ENCODE measurements at regions not wholly inside any gene's neighbourhood (a gene's known extent, or its start where the extent isn't known, plus 50 kb on each side); places are given as distances from the start of the nearest gene placed in this dataset.

DNA sequence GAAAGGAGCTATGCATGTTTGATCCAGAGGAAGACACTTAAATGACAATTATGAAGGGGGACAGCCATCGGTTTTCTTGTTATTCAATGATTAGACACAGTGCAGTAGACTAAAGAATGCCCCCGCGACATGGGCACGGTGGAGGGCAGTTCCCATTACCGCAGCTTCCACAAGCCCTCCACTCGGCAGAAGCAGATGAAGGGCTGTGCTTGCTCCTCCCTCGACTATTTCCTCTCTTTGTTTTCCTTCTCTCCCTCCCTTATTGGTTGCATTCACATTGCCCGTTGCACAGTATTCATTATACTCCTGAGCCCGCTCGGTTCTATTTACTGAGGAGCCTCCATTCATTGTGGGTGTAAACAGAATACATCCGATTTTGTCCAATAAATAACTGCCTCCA is 138.8 kb upstream of the RASSF8 start:
- H3K27me3 ChIP-seq = peaks cover 9% of the 10 kb centered on the region
- no peak for DNase-seq
- WGBS, 4 donors = 72 to 77% (median 76%) methylated on average over 11 of the region's 11 CpGs
- H3K36me3 ChIP-seq (replicated peaks in 1 of 2) = no peaks in the 10 kb centered on the region
- TF ChIP-seq POLR2A (IDR thresholded peaks at IDR 0.05) (no peak), CTCF (IDR thresholded peaks at IDR 0.05) (no peak)
- no peaks in the 10 kb centered on the region for H3K4me1 ChIP-seq (replicated peaks in 1 of 2)
- no peak overlapping the region for H3K27ac ChIP-seq
- H3K9me3 ChIP-seq (replicated peaks in 1 of 3) = no peaks in the 10 kb centered on the region
- no peak overlapping the region for H3K4me3 ChIP-seq
- intact Hi-C loops (cut with DNase I) = no loop called here

- 86 to 91% (median 88%) methylated on average over 3 of the region's 3 CpGs for WGBS, 4 donors
- DNase-seq = no peak
- Histone ChIP-seq H3K27ac (no peak overlapping the region), H3K4me1 (replicated peaks in 1 of 2) (no peaks in the 10 kb centered on the region), H3K4me3 (no peak overlapping the region), H3K36me3 (replicated peaks in 1 of 2) (no peaks in the 10 kb centered on the region), H3K27me3 (peaks cover 9% of the 10 kb centered on the region), H3K9me3 (replicated peaks in 1 of 3) (no peaks in the 10 kb centered on the region)
- intact Hi-C loops (cut with DNase I) = no loop called here
- no peak for TF ChIP-seq POLR2A (IDR thresholded peaks at IDR 0.05)
These were observed 136.2 kb upstream of the RASSF8 start for GRCh38 chr12:25822281-25822680.

GRCh38 chr12:25824734-25825133 is 133.7 kb upstream of the RASSF8 start:
- no peaks in the 10 kb centered on the region for H3K36me3 ChIP-seq (replicated peaks in 1 of 2)
- H3K27me3 ChIP-seq = peaks cover 9% of the 10 kb centered on the region
- H3K9me3 ChIP-seq (replicated peaks in 1 of 3) = no peaks in the 10 kb centered on the region
- no peak for DNase-seq
- no peak overlapping the region for H3K4me3 ChIP-seq
- H3K27ac ChIP-seq = no peak overlapping the region
- no peaks in the 10 kb centered on the region for H3K4me1 ChIP-seq (replicated peaks in 1 of 2)
- WGBS, 4 donors = 74 to 83% (median 82%) methylated on average over 2 of the region's 2 CpGs
- TF ChIP-seq CTCF (IDR thresholded peaks at IDR 0.05) = no peak
- intact Hi-C loops (cut with DNase I) = no loop called here

- no peaks in the 10 kb centered on the region for H3K9me3 ChIP-seq (replicated peaks in 1 of 3)
- no peak overlapping the region for H3K4me3 ChIP-seq
- TF ChIP-seq POLR2A (IDR thresholded peaks at IDR 0.05) = no peak
- TF ChIP-seq CTCF (IDR thresholded peaks at IDR 0.05) = no peak
- intact Hi-C loops (cut with DNase I) = no loop called here
- no peaks in the 10 kb centered on the region for H3K36me3 ChIP-seq (replicated peaks in 1 of 2)
- WGBS, 4 donors = 75 to 88% (median 83%) methylated on average over 6 of the region's 6 CpGs
- H3K27me3 ChIP-seq = peaks cover 6% of the 10 kb centered on the region
- H3K27ac ChIP-seq = peak overlapping the region in 1 of 5 donors; percentile 40
- no peaks in the 10 kb centered on the region for H3K4me1 ChIP-seq (replicated peaks in 1 of 2)
- DNase-seq = no peak
These were observed 133.0 kb upstream of the RASSF8 start for GRCh38 chr12:25825446-25825845.

DNA sequence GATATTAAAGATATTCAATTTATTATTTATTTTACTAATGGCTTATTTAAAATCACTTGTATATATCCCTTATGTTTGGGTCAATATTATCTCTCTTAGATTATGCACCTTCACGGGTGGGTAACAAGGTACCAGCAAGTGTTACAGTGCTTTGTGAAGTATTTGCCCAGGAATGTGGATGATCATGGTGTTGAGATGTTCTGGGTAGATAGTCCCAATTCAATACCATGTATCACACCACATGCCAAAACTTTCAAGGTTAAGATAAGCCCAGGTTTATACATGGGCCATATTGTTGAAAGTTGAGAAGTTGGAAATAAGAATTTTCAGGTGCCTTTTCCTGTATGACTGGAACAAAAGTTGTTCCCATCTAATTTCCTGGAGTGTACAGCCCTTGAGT is 131.3 kb upstream of the RASSF8 start:
- H3K36me3 ChIP-seq (replicated peaks in 1 of 2) = no peaks in the 10 kb centered on the region
- no peaks in the 10 kb centered on the region for H3K9me3 ChIP-seq (replicated peaks in 1 of 3)
- TF ChIP-seq CTCF (IDR thresholded peaks at IDR 0.05) = no peak
- no peak for TF ChIP-seq POLR2A (IDR thresholded peaks at IDR 0.05)
- no peak for DNase-seq
- WGBS, 4 donors = 91 to 98% (median 95%) methylated on average over 1 of the region's 1 CpG
- no peaks in the 10 kb centered on the region for H3K4me1 ChIP-seq (replicated peaks in 1 of 2)
- H3K4me3 ChIP-seq = no peak overlapping the region
- intact Hi-C loops (cut with DNase I) = no loop called here
- no peak overlapping the region for H3K27ac ChIP-seq
- H3K27me3 ChIP-seq = peaks cover 5% of the 10 kb centered on the region

Measured in adrenal gland (tissue), 9 donors.